Upper lobe of left lung (tissue), 6 donors: ENCODE measurements at regions not wholly inside any gene's neighbourhood (a gene's known extent, or its start where the extent isn't known, plus 50 kb on each side); places are given as distances from the start of the nearest gene placed in this dataset.

Source experiments
- ATAC-seq, 2 donors: fragments of 200-7000 bp; cut with Tn5 transposase; one replicate each; pipeline ENCODE4 v1.9.1; 2022; ENCODE audit warnings: mild to moderate bottlenecking in 2 of 2, moderate library complexity in 2 of 2; ENCODE audit not compliant: low FRiP score in 2 of 2
- DNase-seq, 2 donors: peaks; one replicate each; pipeline ENCODE4 v3.0.0-alpha.2; 2019 to 2020
- H3K27ac ChIP-seq, 4 donors: fragments of 200-600 bp; sonication (generic); one replicate each; pipeline ENCODE4 v1.5.1; 2016 to 2019
- H3K27me3 ChIP-seq, 4 donors: fragments of 200-600 bp; sonication (generic); one replicate each; pipeline ENCODE4 v1.5.1; 2017 to 2019
- H3K36me3 ChIP-seq, 4 donors: fragments of 200-600 bp; sonication (generic); one replicate each; pipeline ENCODE4 v1.5.1; 2016 to 2019
- H3K4me1 ChIP-seq, 4 donors: fragments of 200-600 bp; sonication (generic); one replicate each; pipeline ENCODE4 v1.5.1; 2018 to 2019
- H3K4me3 ChIP-seq, 4 donors: fragments of 200-600 bp; sonication (generic); one replicate each; pipeline ENCODE4 v1.5.1; 2017 to 2019; ENCODE audit warnings: mild to moderate bottlenecking in 2 of 4, moderate library complexity in 1 of 4
- H3K9me3 ChIP-seq, 4 donors: fragments of 200-600 bp; sonication (generic); one replicate each; pipeline ENCODE4 v1.5.1; 2018 to 2019
- CTCF ChIP-seq, 6 experiments: fragments of 450-650 bp in 4 of 6; fragments of 200-600 bp in 2 of 6; sonication (generic) in 2 of 6; IDR thresholded peaks; one replicate each; pipeline ENCODE4 v1.5.1; 2016 to 2019; ENCODE audit warnings: antibody characterized with exemption in 6 of 6
- EP300 ChIP-seq, 4 donors: sonication (generic); formaldehyde crosslinking; IDR thresholded peaks; one replicate each; pipeline ENCODE4 v1.5.1; 2017; ENCODE audit warnings: antibody characterized with exemption in 4 of 4, control low read depth in 2 of 4
- POLR2A ChIP-seq, 4 donors: fragments of 450-650 bp; IDR thresholded peaks; one replicate each; pipeline ENCODE4 v1.5.1; 2016 to 2017; ENCODE audit warnings: antibody characterized with exemption in 4 of 4, mild to moderate bottlenecking in 2 of 4
- POLR2AphosphoS5 ChIP-seq, 2 donors: sonication (generic); formaldehyde crosslinking; IDR thresholded peaks; one replicate each; pipeline ENCODE4 v1.5.1; 2017; ENCODE audit warnings: antibody characterized with exemption in 2 of 2
- WGBS, 2 donors: methylation state at CpG; one replicate each; pipeline ENCODE4 v1.1.5; 2017 to 2018; 5-methylcytosine and 5-hydroxymethylcytosine counted together
- donor health status: DM: no; HTN: no; CAD: no; lungs with moderate emphysema.
- donor health status: DM: no; HTN: yes; CAD: no; lungs with severe emphysema.

GRCh38 chr2:185939858-185940257 is 201.3 kb downstream of the FSIP2 start:
- Histone ChIP-seq H3K4me3 (no peak overlapping the region), H3K9me3 (peaks cover 0 to 17% (median 5%) of the 10 kb centered on the region in 4 donors), H3K27ac (no peak overlapping the region), H3K4me1 (no peaks in the 10 kb centered on the region), H3K27me3 (no peaks in the 10 kb centered on the region), H3K36me3 (no peaks in the 10 kb centered on the region)
- DNase-seq (no peak), ATAC-seq (no peak)
- TF ChIP-seq POLR2AphosphoS5 (IDR thresholded peaks at IDR 0.05) (no peak), CTCF (IDR thresholded peaks at IDR 0.05) (no peak), POLR2A (IDR thresholded peaks at IDR 0.05) (no peak), EP300 (IDR thresholded peaks at IDR 0.05) (no peak)

- ATAC-seq (no peak), DNase-seq (no peak)
- Histone ChIP-seq H3K4me1 (no peaks in the 10 kb centered on the region), H3K9me3 (peaks cover 0 to 21% (median 5%) of the 10 kb centered on the region in 4 donors), H3K36me3 (no peaks in the 10 kb centered on the region), H3K4me3 (no peak overlapping the region), H3K27ac (no peak overlapping the region), H3K27me3 (no peaks in the 10 kb centered on the region)
- no peak for TF ChIP-seq POLR2A (IDR thresholded peaks at IDR 0.05)
- no peak for TF ChIP-seq CTCF (IDR thresholded peaks at IDR 0.05)
- no peak for TF ChIP-seq POLR2AphosphoS5 (IDR thresholded peaks at IDR 0.05)
- no peak for TF ChIP-seq EP300 (IDR thresholded peaks at IDR 0.05)
- WGBS, 2 donors = 85 to 89% methylated on average over 4 of the region's 4 CpGs
These were observed 204.3 kb downstream of the FSIP2 start for GRCh38 chr2:185942855-185943254.

GRCh38 chr2:185947722-185948121 is 209.1 kb downstream of the FSIP2 start:
- Histone ChIP-seq H3K9me3 (peaks cover 0 to 12% (median 1%) of the 10 kb centered on the region in 4 donors), H3K4me3 (no peak overlapping the region), H3K4me1 (no peaks in the 10 kb centered on the region), H3K27me3 (no peaks in the 10 kb centered on the region), H3K36me3 (no peaks in the 10 kb centered on the region), H3K27ac (no peak overlapping the region)
- DNase-seq (no peak), ATAC-seq (no peak)
- 65 to 80% methylated on average over 2 of the region's 2 CpGs for WGBS, 2 donors
- TF ChIP-seq EP300 (IDR thresholded peaks at IDR 0.05) (no peak), POLR2AphosphoS5 (IDR thresholded peaks at IDR 0.05) (no peak), CTCF (IDR thresholded peaks at IDR 0.05) (no peak), POLR2A (IDR thresholded peaks at IDR 0.05) (no peak)

GRCh38 chr2:185952100-185952499 is 213.5 kb downstream of the FSIP2 start:
- Histone ChIP-seq H3K27me3 (no peaks in the 10 kb centered on the region), H3K4me1 (no peaks in the 10 kb centered on the region), H3K27ac (no peak overlapping the region), H3K9me3 (no peaks in the 10 kb centered on the region), H3K36me3 (no peaks in the 10 kb centered on the region), H3K4me3 (no peak overlapping the region)
- no peak for DNase-seq
- ATAC-seq = no peak
- TF ChIP-seq EP300 (IDR thresholded peaks at IDR 0.05) = no peak
- no peak for TF ChIP-seq POLR2AphosphoS5 (IDR thresholded peaks at IDR 0.05)
- TF ChIP-seq POLR2A (IDR thresholded peaks at IDR 0.05) = no peak
- TF ChIP-seq CTCF (IDR thresholded peaks at IDR 0.05) = no peak
- WGBS, 2 donors = 85 to 88% methylated on average over 3 of the region's 3 CpGs

GRCh38 chr2:185954389-185954788 is 215.8 kb downstream of the FSIP2 start:
- no peak overlapping the region for H3K4me3 ChIP-seq
- no peaks in the 10 kb centered on the region for H3K4me1 ChIP-seq
- H3K9me3 ChIP-seq = no peaks in the 10 kb centered on the region
- ATAC-seq (no peak), DNase-seq (no peak)
- no peaks in the 10 kb centered on the region for H3K36me3 ChIP-seq
- TF ChIP-seq CTCF (IDR thresholded peaks at IDR 0.05) (no peak), EP300 (IDR thresholded peaks at IDR 0.05) (no peak), POLR2AphosphoS5 (IDR thresholded peaks at IDR 0.05) (no peak)
- 55 to 62% methylated on average over 2 of the region's 2 CpGs for WGBS, 2 donors
- H3K27ac ChIP-seq = no peak overlapping the region
- no peaks in the 10 kb centered on the region for H3K27me3 ChIP-seq
